HUES64 (cell line): ENCODE measurements at regions not wholly inside any gene's neighbourhood (a gene's known extent, or its start where the extent isn't known, plus 50 kb on each side); places are given as distances from the start of the nearest gene placed in this dataset.

Experiments used
- H3K27ac ChIP-seq: 2 replicates; pipeline ENCODE4 v1.7.0; 2013; ENCODE audit warnings: low read depth, low read length, inconsistent platforms
- H3K27me3 ChIP-seq: 2 replicates; pipeline ENCODE4 v1.6.1; 2013; ENCODE audit warnings: mild to moderate bottlenecking, low read length; ENCODE audit not compliant: insufficient read depth
- H3K36me3 ChIP-seq: 2 replicates; pipeline ENCODE4 v1.6.1; 2013; ENCODE audit warnings: mild to moderate bottlenecking, low read length; ENCODE audit not compliant: insufficient read depth
- H3K4me1 ChIP-seq: 2 replicates; pipeline ENCODE4 v1.6.1; 2013; ENCODE audit warnings: mild to moderate bottlenecking, low read length, moderate library complexity; ENCODE audit not compliant: insufficient read depth
- H3K4me3 ChIP-seq: 2 replicates; pipeline ENCODE4 v1.5.1; 2013; ENCODE audit warnings: mild to moderate bottlenecking, low read length, moderate library complexity
- H3K9ac ChIP-seq: 2 replicates; pipeline ENCODE4 v1.6.1; 2013; ENCODE audit warnings: mild to moderate bottlenecking, low read depth, low read length
- H3K9me3 ChIP-seq: 2 replicates; pipeline ENCODE4 v1.6.1; 2013; ENCODE audit warnings: low read depth, low read length; ENCODE audit not compliant: insufficient read depth
- WGBS: fragments of 150-250, 120-280 bp; methylation state at CpG from one replicate; pipeline ENCODE4 v1.1.7; 2013; ENCODE audit warnings: missing lambda C conversion rate; 5-methylcytosine and 5-hydroxymethylcytosine counted together

GRCh38 chr5:37994729-37995128 lies 154.9 kb upstream of the GDNF start:
- H3K27ac ChIP-seq = no peak overlapping the region
- H3K36me3 ChIP-seq = no peaks in the 10 kb centered on the region
- no peaks in the 10 kb centered on the region for H3K4me1 ChIP-seq
- H3K4me3 ChIP-seq = no peak overlapping the region
- H3K9me3 ChIP-seq = no peaks in the 10 kb centered on the region
- WGBS = 94% methylated on average over 1 of the region's 1 CpG
- no peaks in the 10 kb centered on the region for H3K27me3 ChIP-seq
- no peak overlapping the region for H3K9ac ChIP-seq

- WGBS = 88% methylated on average over 10 of the region's 10 CpGs
- H3K9me3 ChIP-seq = no peaks in the 10 kb centered on the region
- H3K27me3 ChIP-seq = no peaks in the 10 kb centered on the region
- no peak overlapping the region for H3K4me3 ChIP-seq
- H3K27ac ChIP-seq = no peak overlapping the region
- H3K9ac ChIP-seq = no peak overlapping the region
- H3K36me3 ChIP-seq = no peaks in the 10 kb centered on the region
- H3K4me1 ChIP-seq = no peaks in the 10 kb centered on the region
These were observed 151.8 kb upstream of the GDNF start for GRCh38 chr5:37991301-37992299.

DNA sequence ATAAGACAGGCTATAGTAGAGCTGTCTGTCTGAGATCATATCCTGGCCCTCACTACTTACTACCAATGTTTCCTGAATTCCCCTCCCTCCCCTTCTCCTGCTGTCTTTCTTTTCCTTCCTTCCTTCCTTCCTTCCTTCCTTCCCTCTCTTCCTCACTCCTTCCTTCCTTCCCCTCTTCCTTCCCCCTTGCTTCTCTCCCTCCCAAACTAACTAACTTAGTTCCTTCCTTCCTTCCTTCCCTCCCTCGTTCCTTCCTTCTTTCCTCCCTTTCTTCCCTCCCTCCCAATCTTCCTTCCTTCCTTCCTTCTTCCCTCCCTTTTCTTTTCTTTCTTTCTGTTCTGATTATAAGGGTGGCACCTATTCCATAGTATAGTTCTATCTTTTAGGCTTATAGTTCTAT lies 150.0 kb upstream of the GDNF start:
- Histone ChIP-seq H3K9ac (no peak overlapping the region), H3K4me1 (no peaks in the 10 kb centered on the region), H3K36me3 (no peaks in the 10 kb centered on the region), H3K4me3 (no peak overlapping the region), H3K27ac (no peak overlapping the region), H3K27me3 (no peaks in the 10 kb centered on the region), H3K9me3 (no peaks in the 10 kb centered on the region)
- WGBS = 100% methylated on average over 1 of the region's 1 CpG

- WGBS = 100% methylated on average over 1 of the region's 1 CpG
- Histone ChIP-seq H3K36me3 (no peaks in the 10 kb centered on the region), H3K4me1 (no peaks in the 10 kb centered on the region), H3K4me3 (no peak overlapping the region), H3K9me3 (no peaks in the 10 kb centered on the region), H3K27ac (no peak overlapping the region), H3K9ac (no peak overlapping the region), H3K27me3 (no peaks in the 10 kb centered on the region)
These were observed 148.7 kb upstream of the GDNF start for GRCh38 chr5:37988454-37989046.

GRCh38 chr5:37984300-37984699 lies 144.5 kb upstream of the GDNF start:
- Histone ChIP-seq H3K27me3 (no peaks in the 10 kb centered on the region), H3K4me1 (no peaks in the 10 kb centered on the region), H3K9me3 (peaks cover 4% of the 10 kb centered on the region; the same call in 1 of the 2 replicates), H3K36me3 (no peaks in the 10 kb centered on the region), H3K4me3 (no peak overlapping the region), H3K27ac (no peak overlapping the region), H3K9ac (no peak overlapping the region)
- 91% methylated on average over 1 of the region's 1 CpG for WGBS

DNA sequence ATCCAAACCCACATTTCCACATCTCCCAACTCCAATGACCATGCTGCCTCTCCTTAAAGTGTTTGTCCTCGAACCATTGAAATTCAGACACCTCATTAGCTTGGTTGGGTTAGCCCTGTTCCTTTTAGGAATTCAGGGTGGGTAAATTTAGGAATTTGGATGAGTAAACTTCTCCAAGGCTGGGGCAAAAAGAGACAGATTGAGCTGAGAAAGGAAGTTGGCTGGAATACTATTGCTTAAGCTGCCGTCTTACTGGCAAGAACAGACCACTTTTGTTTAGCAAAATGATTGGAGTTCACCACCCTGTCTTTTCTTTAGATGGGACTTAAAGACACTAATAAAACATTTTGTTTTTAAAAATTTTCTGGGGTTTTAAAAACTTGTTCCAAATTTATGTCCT lies 143.6 kb upstream of the GDNF start:
- no peak overlapping the region for H3K4me3 ChIP-seq
- H3K36me3 ChIP-seq = no peaks in the 10 kb centered on the region
- H3K9me3 ChIP-seq = peaks cover 4% of the 10 kb centered on the region; the same call in 1 of the 2 replicates
- no peaks in the 10 kb centered on the region for H3K27me3 ChIP-seq
- no peaks in the 10 kb centered on the region for H3K4me1 ChIP-seq
- 98% methylated on average over 2 of the region's 2 CpGs for WGBS
- no peak overlapping the region for H3K9ac ChIP-seq
- no peak overlapping the region for H3K27ac ChIP-seq

DNA sequence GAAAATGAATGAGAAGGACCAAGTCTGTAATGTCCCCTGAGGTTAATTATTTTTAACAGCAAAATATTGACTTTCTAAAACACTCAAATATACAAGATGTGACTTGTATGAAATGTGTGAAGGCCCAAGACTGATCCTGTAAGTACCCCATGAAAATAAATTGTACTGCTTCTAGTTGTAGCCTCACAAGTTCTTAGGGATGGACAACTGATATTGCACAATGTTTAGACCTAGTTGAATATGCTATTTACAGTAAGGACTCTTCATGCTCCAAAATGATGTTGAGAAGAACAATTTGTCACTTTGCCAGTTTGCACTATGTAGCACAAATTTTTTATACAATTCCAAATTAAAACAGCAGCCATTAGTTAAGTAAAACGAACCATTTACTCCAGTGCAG lies 139.7 kb upstream of the GDNF start:
- WGBS = no CpG with 5 or more reads among the region's 1 CpG
- Histone ChIP-seq H3K9me3 (peaks cover 4% of the 10 kb centered on the region; the same call in 1 of the 2 replicates), H3K4me1 (no peaks in the 10 kb centered on the region), H3K27me3 (no peaks in the 10 kb centered on the region), H3K27ac (no peak overlapping the region), H3K36me3 (no peaks in the 10 kb centered on the region), H3K9ac (no peak overlapping the region), H3K4me3 (no peak overlapping the region)

DNA sequence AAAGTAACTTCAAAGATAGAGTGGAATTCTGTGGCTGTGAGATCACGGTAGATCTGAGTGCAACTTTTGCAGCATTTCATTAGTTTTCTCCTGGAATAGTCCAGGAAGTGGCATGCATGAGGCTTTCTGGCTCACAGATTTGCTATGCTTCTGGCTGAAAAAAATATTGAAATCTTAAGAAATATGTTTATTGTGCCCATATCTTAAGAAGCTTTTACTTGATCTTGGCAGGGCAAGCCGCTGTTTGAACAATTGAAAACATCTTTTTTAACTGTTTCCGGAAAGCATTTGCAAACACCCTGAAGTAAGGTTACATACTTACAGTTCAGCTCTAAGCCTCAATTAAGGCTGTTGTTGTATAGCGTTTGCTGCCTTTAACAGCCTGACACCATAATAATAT lies 135.7 kb upstream of the GDNF start:
- WGBS = 92% methylated on average over 4 of the region's 4 CpGs
- Histone ChIP-seq H3K27me3 (no peaks in the 10 kb centered on the region), H3K9me3 (no peaks in the 10 kb centered on the region), H3K4me1 (no peaks in the 10 kb centered on the region), H3K27ac (no peak overlapping the region), H3K9ac (no peak overlapping the region), H3K4me3 (no peak overlapping the region), H3K36me3 (no peaks in the 10 kb centered on the region)

GRCh38 chr5:37971483-37972024 lies 131.7 kb upstream of the GDNF start:
- H3K27ac ChIP-seq = no peak overlapping the region
- 100% methylated on average over 1 of the region's 1 CpG for WGBS

GRCh38 chr5:37966871-37967270 lies 127.0 kb upstream of the GDNF start:
- WGBS = no CpG with 5 or more reads among the region's 1 CpG
- Histone ChIP-seq H3K4me3 (no peak overlapping the region), H3K9me3 (no peaks in the 10 kb centered on the region), H3K9ac (no peak overlapping the region), H3K36me3 (no peaks in the 10 kb centered on the region), H3K27ac (no peak overlapping the region), H3K27me3 (no peaks in the 10 kb centered on the region), H3K4me1 (no peaks in the 10 kb centered on the region)

More at GRCh38 chr5:37971483-37972024, 131.7 kb upstream of the GDNF start:
- no peak overlapping the region for H3K4me3 ChIP-seq
- H3K27me3 ChIP-seq = no peaks in the 10 kb centered on the region
- H3K9ac ChIP-seq = no peak overlapping the region
- no peaks in the 10 kb centered on the region for H3K9me3 ChIP-seq
- H3K36me3 ChIP-seq = no peaks in the 10 kb centered on the region
- H3K4me1 ChIP-seq = no peaks in the 10 kb centered on the region

- Histone ChIP-seq H3K9ac (no peak overlapping the region), H3K9me3 (no peaks in the 10 kb centered on the region), H3K4me1 (no peaks in the 10 kb centered on the region), H3K27ac (no peak overlapping the region), H3K4me3 (no peak overlapping the region), H3K36me3 (no peaks in the 10 kb centered on the region), H3K27me3 (no peaks in the 10 kb centered on the region)
- 100% methylated on average over 2 of the region's 2 CpGs for WGBS
These were observed 126.5 kb upstream of the GDNF start for GRCh38 chr5:37966291-37966690.
